ACC112 (cell line): ENCODE measurements at regions not wholly inside any gene's neighbourhood (a gene's known extent, or its start where the extent isn't known, plus 50 kb on each side); places are given as distances from the start of the nearest gene placed in this dataset.

ENCODE experiments used
- H2AFZ ChIP-seq: fragments of 200-600 bp; sonication (generic); one replicate; pipeline ENCODE4 v1.6.0; 2017; ENCODE audit warnings: antibody characterized with exemption, low read length; ENCODE audit not compliant: unreplicated experiment
- H3K27ac ChIP-seq: fragments of 200-600 bp; sonication (generic); 2 replicates; pipeline ENCODE4 v1.5.1; 2014; ENCODE audit warnings: low read depth, mild to moderate bottlenecking, antibody characterized with exemption, low read length, moderate library complexity
- H3K27me3 ChIP-seq: fragments of 200-600 bp; sonication (generic); 2 replicates; pipeline ENCODE4 v1.6.1; 2014; ENCODE audit warnings: mild to moderate bottlenecking, antibody characterized with exemption, low read length, moderate library complexity, mixed read lengths; ENCODE audit not compliant: insufficient read depth
- H3K36me3 ChIP-seq: fragments of 200-600 bp; sonication (generic); 2 replicates; pipeline ENCODE4 v1.6.1; 2016; ENCODE audit warnings: mild to moderate bottlenecking, antibody characterized with exemption, low read length, moderate library complexity, mixed read lengths; ENCODE audit not compliant: insufficient read depth
- H3K4me1 ChIP-seq: fragments of 200-600 bp; sonication (generic); one replicate; pipeline ENCODE4 v1.6.1; 2016; ENCODE audit warnings: low read length, mixed read lengths; ENCODE audit not compliant: insufficient read depth, unreplicated experiment, control insufficient read depth
- H3K4me3 ChIP-seq: fragments of 200-600 bp; sonication (generic); 2 replicates; pipeline ENCODE4 v1.5.1; 2014; ENCODE audit warnings: mild to moderate bottlenecking, low read depth, low read length
- H3K79me2 ChIP-seq: fragments of 200-600 bp; sonication (generic); one replicate; pipeline ENCODE4 v1.6.0; 2016; ENCODE audit warnings: low read length; ENCODE audit not compliant: control insufficient read depth, unreplicated experiment, insufficient read depth

- no peak overlapping the region for H3K4me3 ChIP-seq
- no peaks in the 10 kb centered on the region for H3K36me3 ChIP-seq
- no peak overlapping the region for H3K27ac ChIP-seq
- no peaks in the 10 kb centered on the region for H3K4me1 ChIP-seq
- H3K79me2 ChIP-seq, result no peaks in the 10 kb centered on the region
- H2AFZ ChIP-seq, result no peak overlapping the region
- no peaks in the 10 kb centered on the region for H3K27me3 ChIP-seq
These were observed 86.8 kb upstream of the MGMT start for GRCh38 chr10:129380279-129380678.

- H2AFZ ChIP-seq, result no peak overlapping the region
- H3K36me3 ChIP-seq, result no peaks in the 10 kb centered on the region
- H3K79me2 ChIP-seq, result no peaks in the 10 kb centered on the region
- no peaks in the 10 kb centered on the region for H3K27me3 ChIP-seq
- no peaks in the 10 kb centered on the region for H3K4me1 ChIP-seq
- H3K4me3 ChIP-seq, result no peak overlapping the region
- no peak overlapping the region for H3K27ac ChIP-seq
These were observed 85.3 kb upstream of the MGMT start for GRCh38 chr10:129381741-129382140.

- H3K4me3 ChIP-seq, result no peak overlapping the region
- no peaks in the 10 kb centered on the region for H3K27me3 ChIP-seq
- H3K4me1 ChIP-seq, result no peaks in the 10 kb centered on the region
- no peaks in the 10 kb centered on the region for H3K36me3 ChIP-seq
- no peak overlapping the region for H3K27ac ChIP-seq
- no peaks in the 10 kb centered on the region for H3K79me2 ChIP-seq
- no peak overlapping the region for H2AFZ ChIP-seq
These were observed 84.6 kb upstream of the MGMT start for GRCh38 chr10:129382401-129382800.

- H3K79me2 ChIP-seq, result no peaks in the 10 kb centered on the region
- H3K27me3 ChIP-seq, result no peaks in the 10 kb centered on the region
- no peak overlapping the region for H2AFZ ChIP-seq
- no peak overlapping the region for H3K27ac ChIP-seq
- no peaks in the 10 kb centered on the region for H3K4me1 ChIP-seq
- H3K4me3 ChIP-seq, result no peak overlapping the region
- no peaks in the 10 kb centered on the region for H3K36me3 ChIP-seq
These were observed 83.4 kb upstream of the MGMT start for GRCh38 chr10:129383651-129384050.

- H3K27me3 ChIP-seq, result no peaks in the 10 kb centered on the region
- H3K4me3 ChIP-seq, result no peak overlapping the region
- no peak overlapping the region for H2AFZ ChIP-seq
- no peaks in the 10 kb centered on the region for H3K4me1 ChIP-seq
- no peak overlapping the region for H3K27ac ChIP-seq
- H3K79me2 ChIP-seq, result no peaks in the 10 kb centered on the region
- no peaks in the 10 kb centered on the region for H3K36me3 ChIP-seq
These were observed 81.4 kb upstream of the MGMT start for GRCh38 chr10:129385600-129385999.

GRCh38 chr10:129386415-129387257 lies 80.4 kb upstream of the MGMT start:
- Histone ChIP-seq H3K4me3 (no peak overlapping the region), H3K27ac (no peak overlapping the region), H3K36me3 (no peaks in the 10 kb centered on the region), H2AFZ (no peak overlapping the region), H3K79me2 (no peaks in the 10 kb centered on the region), H3K27me3 (no peaks in the 10 kb centered on the region), H3K4me1 (no peaks in the 10 kb centered on the region)

- no peaks in the 10 kb centered on the region for H3K27me3 ChIP-seq
- H3K4me1 ChIP-seq, result no peaks in the 10 kb centered on the region
- no peak overlapping the region for H2AFZ ChIP-seq
- no peaks in the 10 kb centered on the region for H3K36me3 ChIP-seq
- no peaks in the 10 kb centered on the region for H3K79me2 ChIP-seq
- H3K27ac ChIP-seq, result no peak overlapping the region
- no peak overlapping the region for H3K4me3 ChIP-seq
These were observed 79.8 kb upstream of the MGMT start for GRCh38 chr10:129387258-129387525.

GRCh38 chr10:129388435-129388834 lies 78.6 kb upstream of the MGMT start:
- Histone ChIP-seq H3K4me1 (no peaks in the 10 kb centered on the region), H3K36me3 (no peaks in the 10 kb centered on the region), H2AFZ (no peak overlapping the region), H3K27me3 (no peaks in the 10 kb centered on the region), H3K4me3 (no peak overlapping the region), H3K27ac (no peak overlapping the region), H3K79me2 (no peaks in the 10 kb centered on the region)

GRCh38 chr10:129389194-129389593 lies 77.8 kb upstream of the MGMT start:
- no peaks in the 10 kb centered on the region for H3K36me3 ChIP-seq
- H2AFZ ChIP-seq, result no peak overlapping the region
- H3K4me3 ChIP-seq, result no peak overlapping the region
- H3K4me1 ChIP-seq, result no peaks in the 10 kb centered on the region
- H3K79me2 ChIP-seq, result no peaks in the 10 kb centered on the region
- H3K27ac ChIP-seq, result no peak overlapping the region
- H3K27me3 ChIP-seq, result no peaks in the 10 kb centered on the region

GRCh38 chr10:129390147-129390546 lies 76.9 kb upstream of the MGMT start:
- Histone ChIP-seq H3K36me3 (no peaks in the 10 kb centered on the region), H3K27me3 (no peaks in the 10 kb centered on the region), H3K4me1 (no peaks in the 10 kb centered on the region), H3K27ac (no peak overlapping the region), H2AFZ (no peak overlapping the region), H3K79me2 (no peaks in the 10 kb centered on the region), H3K4me3 (no peak overlapping the region)

GRCh38 chr10:129390726-129391125 lies 76.3 kb upstream of the MGMT start:
- Histone ChIP-seq H3K4me1 (no peaks in the 10 kb centered on the region), H3K4me3 (no peak overlapping the region), H3K27ac (no peak overlapping the region), H2AFZ (no peak overlapping the region), H3K36me3 (no peaks in the 10 kb centered on the region), H3K27me3 (no peaks in the 10 kb centered on the region), H3K79me2 (no peaks in the 10 kb centered on the region)
